Mammary epithelial cell (primary cell): ENCODE measurements at regions not wholly inside any gene's neighbourhood (a gene's known extent, or its start where the extent isn't known, plus 50 kb on each side); places are given as distances from the start of the nearest gene placed in this dataset.

Experiments
- EZH2 ChIP-seq: IDR thresholded peaks from 2 replicates; pipeline ENCODE4 v1.6.1; 2012; ENCODE audit warnings: low read length, inconsistent platforms, borderline replicate concordance
- TF ChIP-seq, protein P1 (sequence below), 2 donors: IDR thresholded peaks in 1 of 2; conservative IDR thresholded peaks in 1 of 2; 2 replicates each; pipeline ENCODE4 v1.5.1; 2011 to 2012; ENCODE audit warnings: inconsistent platforms in 2 of 2, low read length in 2 of 2, mild to moderate bottlenecking in 2 of 2, control low read depth in 1 of 2, low read depth in 1 of 2; ENCODE audit not compliant: insufficient read depth in 1 of 2; ENCODE audit errors: extremely low read depth in 1 of 2

DNA sequence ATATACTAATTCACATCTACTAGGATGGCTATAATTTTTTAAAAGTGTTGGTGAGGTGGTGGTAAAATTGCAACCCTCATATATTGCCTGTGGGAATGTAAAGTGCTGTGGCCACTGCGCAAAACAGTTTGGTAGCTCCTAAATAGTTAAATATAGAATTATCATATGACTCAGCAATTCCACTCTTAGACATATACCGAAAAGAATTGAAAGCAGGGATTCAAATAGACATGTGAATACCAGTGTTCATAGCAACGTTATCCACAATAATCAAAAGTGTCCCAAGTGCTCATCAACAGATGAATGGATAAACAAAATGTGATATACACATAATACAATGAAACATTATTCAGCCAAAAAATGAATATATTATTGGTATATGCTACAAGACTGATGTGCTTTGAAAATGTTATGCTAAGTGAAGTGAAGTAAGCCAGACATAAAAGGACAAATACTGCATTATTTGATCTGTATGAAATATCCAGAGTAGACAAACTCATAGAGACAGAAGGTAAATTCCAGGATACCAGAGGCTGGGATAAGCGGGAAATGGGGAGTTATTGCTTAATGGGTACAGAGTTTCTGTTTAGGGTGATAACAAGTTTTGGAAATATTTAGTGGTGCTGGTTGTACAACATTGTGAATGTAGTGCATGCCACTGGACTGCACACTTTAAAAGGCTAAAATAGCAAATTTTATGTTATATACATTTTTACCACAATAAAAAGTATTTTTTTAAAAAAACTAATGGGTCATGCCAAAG, 342.5 kb downstream of the SEC16B start:
- TF ChIP-seq, protein P1, sequence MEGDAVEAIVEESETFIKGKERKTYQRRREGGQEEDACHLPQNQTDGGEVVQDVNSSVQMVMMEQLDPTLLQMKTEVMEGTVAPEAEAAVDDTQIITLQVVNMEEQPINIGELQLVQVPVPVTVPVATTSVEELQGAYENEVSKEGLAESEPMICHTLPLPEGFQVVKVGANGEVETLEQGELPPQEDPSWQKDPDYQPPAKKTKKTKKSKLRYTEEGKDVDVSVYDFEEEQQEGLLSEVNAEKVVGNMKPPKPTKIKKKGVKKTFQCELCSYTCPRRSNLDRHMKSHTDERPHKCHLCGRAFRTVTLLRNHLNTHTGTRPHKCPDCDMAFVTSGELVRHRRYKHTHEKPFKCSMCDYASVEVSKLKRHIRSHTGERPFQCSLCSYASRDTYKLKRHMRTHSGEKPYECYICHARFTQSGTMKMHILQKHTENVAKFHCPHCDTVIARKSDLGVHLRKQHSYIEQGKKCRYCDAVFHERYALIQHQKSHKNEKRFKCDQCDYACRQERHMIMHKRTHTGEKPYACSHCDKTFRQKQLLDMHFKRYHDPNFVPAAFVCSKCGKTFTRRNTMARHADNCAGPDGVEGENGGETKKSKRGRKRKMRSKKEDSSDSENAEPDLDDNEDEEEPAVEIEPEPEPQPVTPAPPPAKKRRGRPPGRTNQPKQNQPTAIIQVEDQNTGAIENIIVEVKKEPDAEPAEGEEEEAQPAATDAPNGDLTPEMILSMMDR (conservative IDR thresholded peaks at IDR 0.05 in 1 of 2, IDR thresholded peaks at IDR 0.05 in 1 of 2; ENCODE audit: extremely low read depth in 1 of 2, insufficient read depth in 1 of 2, low read depth in 1 of 2, low read length in 2 of 2), result no peak
- TF ChIP-seq EZH2, result no peak
